Endothelial cell of umbilical vein (primary cell): ENCODE measurements at regions not wholly inside any gene's neighbourhood (a gene's known extent, or its start where the extent isn't known, plus 50 kb on each side); places are given as distances from the start of the nearest gene placed in this dataset.

Experiments
- EZH2 ChIP-seq: IDR thresholded peaks from 2 replicates; pipeline ENCODE4 v1.6.1; 2012; ENCODE audit warnings: borderline replicate concordance, low read depth, mild to moderate bottlenecking, moderate library complexity, low read length, inconsistent platforms; ENCODE audit not compliant: severe bottlenecking
- POLR2A ChIP-seq: IDR thresholded peaks from 2 replicates; pipeline ENCODE4 v1.6.1; 2012; ENCODE audit warnings: low read depth, mild to moderate bottlenecking, control low read depth, low read length
- TF ChIP-seq, protein P1 (sequence below), 2 donors: IDR thresholded peaks; 1 replicate in 1 of 2; 2 replicates in 1 of 2; pipeline ENCODE4 v1.5.1; 2011; ENCODE audit warnings: low read length in 2 of 2, mild to moderate bottlenecking in 2 of 2, moderate library complexity in 2 of 2, control low read depth in 1 of 2, inconsistent platforms in 1 of 2, low read depth in 1 of 2; ENCODE audit not compliant: insufficient read depth in 1 of 2; ENCODE audit errors: extremely low read depth in 1 of 2

DNA sequence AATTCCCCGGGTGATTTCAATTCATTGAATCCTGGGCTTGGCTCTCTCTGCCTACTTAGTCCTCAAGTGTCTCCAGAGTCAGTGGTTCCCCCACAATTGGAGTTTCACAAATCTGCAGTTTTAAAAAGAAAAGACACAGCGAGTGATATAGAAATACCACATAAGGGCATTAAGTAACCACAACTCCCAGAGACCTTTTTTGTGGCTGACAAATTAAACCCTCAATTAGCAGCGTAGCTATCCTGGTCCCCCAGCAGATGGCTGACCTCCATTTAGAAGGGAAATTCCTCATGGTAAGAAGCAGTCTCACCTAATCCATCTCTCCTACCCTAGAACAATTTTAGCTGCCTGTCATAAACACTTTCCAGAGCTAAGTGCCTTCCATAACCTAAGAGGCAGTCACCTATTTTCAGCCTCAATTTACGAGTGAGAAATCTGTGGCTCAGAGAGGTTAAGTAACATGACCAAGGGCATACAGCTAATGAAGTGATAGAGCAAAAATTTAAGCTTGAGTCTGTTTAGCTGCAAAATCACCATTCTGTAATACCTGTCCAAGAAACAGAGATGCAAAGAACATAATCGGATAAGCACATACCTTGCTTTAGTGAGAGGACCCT, 56.0 kb upstream of the NBPF3 start:
- TF ChIP-seq, protein P1, sequence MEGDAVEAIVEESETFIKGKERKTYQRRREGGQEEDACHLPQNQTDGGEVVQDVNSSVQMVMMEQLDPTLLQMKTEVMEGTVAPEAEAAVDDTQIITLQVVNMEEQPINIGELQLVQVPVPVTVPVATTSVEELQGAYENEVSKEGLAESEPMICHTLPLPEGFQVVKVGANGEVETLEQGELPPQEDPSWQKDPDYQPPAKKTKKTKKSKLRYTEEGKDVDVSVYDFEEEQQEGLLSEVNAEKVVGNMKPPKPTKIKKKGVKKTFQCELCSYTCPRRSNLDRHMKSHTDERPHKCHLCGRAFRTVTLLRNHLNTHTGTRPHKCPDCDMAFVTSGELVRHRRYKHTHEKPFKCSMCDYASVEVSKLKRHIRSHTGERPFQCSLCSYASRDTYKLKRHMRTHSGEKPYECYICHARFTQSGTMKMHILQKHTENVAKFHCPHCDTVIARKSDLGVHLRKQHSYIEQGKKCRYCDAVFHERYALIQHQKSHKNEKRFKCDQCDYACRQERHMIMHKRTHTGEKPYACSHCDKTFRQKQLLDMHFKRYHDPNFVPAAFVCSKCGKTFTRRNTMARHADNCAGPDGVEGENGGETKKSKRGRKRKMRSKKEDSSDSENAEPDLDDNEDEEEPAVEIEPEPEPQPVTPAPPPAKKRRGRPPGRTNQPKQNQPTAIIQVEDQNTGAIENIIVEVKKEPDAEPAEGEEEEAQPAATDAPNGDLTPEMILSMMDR (IDR thresholded peaks at IDR 0.05; ENCODE audit: extremely low read depth in 1 of 2, insufficient read depth in 1 of 2, low read depth in 1 of 2, low read length in 2 of 2), result no peak
- TF ChIP-seq POLR2A, result no peak
- no peak for TF ChIP-seq EZH2
